HG03342 (cell line): ENCODE measurements at regions not wholly inside any gene's neighbourhood (a gene's known extent, or its start where the extent isn't known, plus 50 kb on each side); places are given as distances from the start of the nearest gene placed in this dataset.

Source experiments
- ATAC-seq: cut with Tn5 transposase; IDR thresholded peaks from one replicate; pipeline ENCODE4 v1.9.1; 2021; ENCODE audit warnings: mild to moderate bottlenecking, moderate library complexity; ENCODE audit not compliant: unreplicated experiment

GRCh38 chr14:26765768-26766520 lies 168.1 kb upstream of the NOVA1 start:
- ATAC-seq: no peak

GRCh38 chr14:26766726-26767125 lies 168.9 kb upstream of the NOVA1 start:
- no peak for ATAC-seq

GRCh38 chr14:26773906-26774593 lies 176.2 kb upstream of the NOVA1 start:
- no peak for ATAC-seq

- ATAC-seq: no peak
Observed at GRCh38 chr14:26775765-26776563, 178.1 kb upstream of the NOVA1 start.

GRCh38 chr14:26791117-26791806 lies 193.4 kb upstream of the NOVA1 start:
- no peak for ATAC-seq

GRCh38 chr14:26794731-26795130 lies 196.9 kb upstream of the NOVA1 start:
- no peak for ATAC-seq

- no peak for ATAC-seq
Observed at GRCh38 chr14:26808407-26808806, 210.6 kb upstream of the NOVA1 start.

- no peak for ATAC-seq
Observed at GRCh38 chr14:26810631-26811030, 212.8 kb upstream of the NOVA1 start.

- no peak for ATAC-seq
Observed at GRCh38 chr14:26811756-26812305, 214.0 kb upstream of the NOVA1 start.

GRCh38 chr14:26820138-26820537 lies 222.3 kb upstream of the NOVA1 start:
- no peak for ATAC-seq

- ATAC-seq: no peak
Observed at GRCh38 chr14:26820572-26820971, 222.7 kb upstream of the NOVA1 start.

GRCh38 chr14:26828741-26829140 lies 230.9 kb upstream of the NOVA1 start:
- ATAC-seq: no peak

GRCh38 chr14:26833621-26834176 lies 235.9 kb upstream of the NOVA1 start:
- no peak for ATAC-seq

GRCh38 chr14:26835979-26836570 lies 238.2 kb upstream of the NOVA1 start:
- ATAC-seq: no peak

- ATAC-seq: no peak
Observed at GRCh38 chr14:26839481-26839880, 241.6 kb upstream of the NOVA1 start.

GRCh38 chr14:26841326-26841725 lies 243.5 kb upstream of the NOVA1 start:
- no peak for ATAC-seq

GRCh38 chr14:26841920-26842741 lies 244.3 kb upstream of the NOVA1 start:
- no peak for ATAC-seq

GRCh38 chr14:26845151-26845818 lies 247.5 kb upstream of the NOVA1 start:
- ATAC-seq: no peak

GRCh38 chr14:26846388-26846787 lies 248.6 kb upstream of the NOVA1 start:
- ATAC-seq: no peak
